GM23338 (cell line): ENCODE measurements at regions not wholly inside any gene's neighbourhood (a gene's known extent, or its start where the extent isn't known, plus 50 kb on each side); places are given as distances from the start of the nearest gene placed in this dataset.

ENCODE experiments used
- ATAC-seq: fragments of 200-7000 bp; cut with Tn5 transposase; 3 replicates; pipeline ENCODE4 v1.9.1; 2020
- DNase-seq: peaks from one replicate; pipeline ENCODE4 v3.0.0-alpha.2; 2015; ENCODE audit warnings: low spot score
- H2AFZ ChIP-seq: fragments of 200-600 bp; sonication (generic); 2 replicates; pipeline ENCODE4 v1.8.0; 2016; ENCODE audit warnings: antibody characterized with exemption, mild to moderate bottlenecking, moderate library complexity
- H3F3A ChIP-seq: fragments of 200-600 bp; sonication (generic); replicated peaks from 2 replicates; pipeline ENCODE4 v1.8.0; 2017; ENCODE audit warnings: antibody characterized with exemption, mixed run types, low read depth
- H3K27ac ChIP-seq: fragments of 200-600 bp; sonication (generic); 2 replicates; pipeline ENCODE4 v1.6.1; 2016; ENCODE audit warnings: low read depth
- H3K27me3 ChIP-seq: fragments of 200-600 bp; sonication (generic); 2 replicates; pipeline ENCODE4 v1.8.0; 2016; ENCODE audit warnings: mild to moderate bottlenecking, mixed run types, moderate library complexity; ENCODE audit not compliant: insufficient read depth
- H3K36me3 ChIP-seq: fragments of 200-600 bp; sonication (generic); 2 replicates; pipeline ENCODE4 v1.8.0; 2016; ENCODE audit warnings: mild to moderate bottlenecking; ENCODE audit not compliant: insufficient read depth
- H3K4me1 ChIP-seq: fragments of 200-600 bp; sonication (generic); 2 replicates; pipeline ENCODE4 v1.8.0; 2016; ENCODE audit warnings: mild to moderate bottlenecking, moderate library complexity; ENCODE audit not compliant: insufficient read depth
- H3K4me2 ChIP-seq: fragments of 200-600 bp; sonication (generic); 2 replicates; pipeline ENCODE4 v1.7.1; 2017; ENCODE audit warnings: mixed run types
- H3K4me3 ChIP-seq: fragments of 200-600 bp; sonication (generic); 2 replicates; pipeline ENCODE4 v1.6.1; 2016; ENCODE audit warnings: mixed run types
- H3K79me2 ChIP-seq: fragments of 200-600 bp; sonication (generic); replicated peaks from 2 replicates; pipeline ENCODE4 v1.8.0; 2017; ENCODE audit warnings: mild to moderate bottlenecking; ENCODE audit not compliant: insufficient read depth
- H3K9me2 ChIP-seq: fragments of 200-600 bp; sonication (generic); 2 replicates; pipeline ENCODE4 v1.8.0; 2017; ENCODE audit not compliant: insufficient read depth
- H4K20me1 ChIP-seq: fragments of 200-600 bp; sonication (generic); replicated peaks from 2 replicates; pipeline ENCODE4 v1.8.0; 2017; ENCODE audit warnings: mild to moderate bottlenecking; ENCODE audit not compliant: insufficient read depth
- H3K27ac Mint-ChIP-seq: 2 replicates; pipeline ENCODE4 v1.8.0; 2020; ENCODE audit warnings: inconsistent platforms, mild to moderate bottlenecking, moderate library complexity, mixed read lengths
- H3K27me3 Mint-ChIP-seq: 3 replicates; pipeline ENCODE4 v1.8.0; 2022; ENCODE audit warnings: low read depth, mild to moderate bottlenecking, moderate library complexity, mixed read lengths, inconsistent platforms; ENCODE audit not compliant: insufficient read depth, poor library complexity
- H3K36me3 Mint-ChIP-seq: 3 replicates; pipeline ENCODE4 v1.8.0; 2021; ENCODE audit warnings: low read depth, mild to moderate bottlenecking, inconsistent platforms, moderate library complexity, mixed read lengths
- H3K4me1 Mint-ChIP-seq: 3 replicates; pipeline ENCODE4 v1.8.0; 2020; ENCODE audit warnings: mild to moderate bottlenecking, inconsistent platforms, mixed read lengths
- H3K4me3 Mint-ChIP-seq: 3 replicates; pipeline ENCODE4 v1.8.0; 2021; ENCODE audit warnings: moderate library complexity, mild to moderate bottlenecking, inconsistent platforms, mixed read lengths
- H3K9me3 Mint-ChIP-seq: 3 replicates; pipeline ENCODE4 v1.8.0; 2020; ENCODE audit warnings: moderate library complexity, mild to moderate bottlenecking, inconsistent platforms, mixed read lengths
- CREB1 ChIP-seq: fragments of 250-450 bp; sonication (Bioruptor Pico); IDR thresholded peaks from 2 replicates; pipeline ENCODE4 v1.5.0; 2020; ENCODE audit warnings: low read depth, mild to moderate bottlenecking, moderate library complexity
- CTCF ChIP-seq, 2 experiments: fragments of 200-600 bp in 1 of 2; sonication (generic) in 1 of 2; conservative IDR thresholded peaks; 2 replicates each; pipeline versions ENCODE4 v1.5.1 to v1.6.1; 2016 to 2017; ENCODE audit warnings: antibody characterized with exemption in 2 of 2, low read depth in 2 of 2, mild to moderate bottlenecking in 2 of 2, moderate library complexity in 1 of 2
- EZH2 ChIP-seq: fragments of 200-600 bp; sonication (generic); IDR thresholded peaks from one replicate; pipeline ENCODE4 v1.8.0; 2017; ENCODE audit warnings: antibody characterized with exemption, mild to moderate bottlenecking, low read depth; ENCODE audit not compliant: unreplicated experiment
- JUNB ChIP-seq: IDR thresholded peaks from one replicate; pipeline ENCODE4 v1.6.1; 2016; ENCODE audit warnings: antibody characterized with exemption; ENCODE audit not compliant: unreplicated experiment
- POLR2AphosphoS5 ChIP-seq: IDR thresholded peaks from 2 replicates; pipeline ENCODE4 v1.6.1; 2016; ENCODE audit warnings: antibody characterized with exemption, low read depth
- REST ChIP-seq: IDR thresholded peaks from one replicate; pipeline ENCODE4 v1.6.1; 2018; ENCODE audit warnings: antibody characterized with exemption; ENCODE audit not compliant: unreplicated experiment
- ZNF114 ChIP-seq: fragments of 250-450 bp; sonication (Bioruptor Pico); IDR thresholded peaks from 2 replicates; pipeline ENCODE4 v1.5.0; 2020; ENCODE audit warnings: mild to moderate bottlenecking, moderate library complexity
- ZNF331 ChIP-seq: fragments of 250-450 bp; sonication (Bioruptor Pico); IDR thresholded peaks from 2 replicates; pipeline ENCODE4 v1.5.0; 2020; ENCODE audit warnings: low read depth, mild to moderate bottlenecking, moderate library complexity
- ZNF462 ChIP-seq: fragments of 250-450 bp; sonication (Bioruptor Pico); IDR thresholded peaks from 2 replicates; pipeline ENCODE4 v1.5.0; 2020; ENCODE audit warnings: mild to moderate bottlenecking, moderate library complexity

- TF ChIP-seq ZNF462 (CRISPR knock-in tag) (no peak), ZNF331 (no peak), ZNF114 (CRISPR knock-in tag) (no peak), POLR2AphosphoS5 (no peak)
These were observed 58.2 kb upstream of the DMRTB1 start (continued) for GRCh38 chr1:53400761-53401674.

GRCh38 chr1:53401813-53402745, 57.1 kb upstream of the DMRTB1 start:
- Mint-ChIP-seq H3K9me3 (peaks cover 20% of the 10 kb centered on the region), H3K36me3 (peaks cover 15% of the 10 kb centered on the region), H3K27ac (no peak overlapping the region), H3K4me3 (no peak overlapping the region), H3K27me3 (peaks cover 23% of the 10 kb centered on the region), H3K4me1 (peaks cover 21% of the 10 kb centered on the region)
- Histone ChIP-seq H3K4me2 (no peak overlapping the region), H3K4me3 (no peak overlapping the region), H3K27me3 (no peaks in the 10 kb centered on the region), H3K27ac (no peak overlapping the region), H4K20me1 (no peaks in the 10 kb centered on the region), H3K79me2 (no peaks in the 10 kb centered on the region), H2AFZ (no peak overlapping the region), H3K36me3 (no peaks in the 10 kb centered on the region), H3K4me1 (peaks cover 19% of the 10 kb centered on the region), H3F3A (no peaks in the 10 kb centered on the region), H3K9me2 (no peaks in the 10 kb centered on the region)
- ATAC-seq = no peak
- no peak for DNase-seq
- TF ChIP-seq EZH2 (no peak), POLR2AphosphoS5 (no peak), JUNB (no peak), CTCF (conservative IDR thresholded peaks at IDR 0.05; ENCODE audit: low read depth in 2 of 2) (no peak), CREB1 (CRISPR knock-in tag) (no peak), REST (no peak), ZNF331 (no peak)
